ENCODE measurements at regions not wholly inside any gene's neighbourhood (a gene's known extent, or its start where the extent isn't known, plus 50 kb on each side); places are given as distances from the start of the nearest gene placed in this dataset.
"Not testable (repeated sequence)": the region's sequence is repeated elsewhere in the genome, so short reads cannot be mapped to it uniquely, and the experiment has no call there.

DNA sequence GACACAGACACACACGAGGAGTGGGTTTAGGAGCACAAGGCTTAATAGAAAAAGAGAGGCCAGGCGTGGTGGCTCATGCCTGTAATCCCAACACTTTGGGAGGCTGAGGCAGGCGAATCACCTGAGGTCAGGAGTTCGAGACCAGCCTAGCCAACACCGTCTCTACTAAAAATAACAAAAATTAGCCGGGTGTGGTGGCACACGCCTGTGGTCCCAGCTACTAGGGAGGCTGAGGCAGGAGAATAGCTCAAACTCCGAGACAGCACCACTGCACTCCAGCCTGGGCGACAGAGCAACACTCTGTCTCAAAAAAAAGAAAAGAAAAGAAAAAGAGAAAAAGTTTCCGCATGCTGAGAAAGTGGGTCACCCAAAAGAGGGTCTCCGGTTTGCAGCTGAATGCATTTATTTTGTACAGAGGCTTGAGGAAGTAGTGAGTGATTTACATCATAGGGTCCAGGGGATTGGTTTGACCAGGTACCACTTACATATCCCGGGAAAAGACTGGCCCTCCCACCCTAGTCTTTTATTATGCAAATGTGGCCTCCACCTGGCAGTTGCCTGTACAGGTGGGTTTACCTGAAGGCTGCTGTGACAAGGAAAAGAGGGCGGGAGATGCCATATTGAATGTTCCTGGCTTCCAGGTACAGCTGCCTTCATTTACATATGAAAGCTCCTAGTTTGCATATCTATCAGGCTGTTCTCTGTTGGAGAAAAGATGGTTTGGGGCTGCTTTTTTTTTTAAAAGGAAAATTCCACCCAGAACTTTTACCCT is 366.2 kb upstream of the GRAMD2B start:
- ATAC-seq, result no peak
- intact Hi-C loops (cut with DNase I), result no loop called here

DNA sequence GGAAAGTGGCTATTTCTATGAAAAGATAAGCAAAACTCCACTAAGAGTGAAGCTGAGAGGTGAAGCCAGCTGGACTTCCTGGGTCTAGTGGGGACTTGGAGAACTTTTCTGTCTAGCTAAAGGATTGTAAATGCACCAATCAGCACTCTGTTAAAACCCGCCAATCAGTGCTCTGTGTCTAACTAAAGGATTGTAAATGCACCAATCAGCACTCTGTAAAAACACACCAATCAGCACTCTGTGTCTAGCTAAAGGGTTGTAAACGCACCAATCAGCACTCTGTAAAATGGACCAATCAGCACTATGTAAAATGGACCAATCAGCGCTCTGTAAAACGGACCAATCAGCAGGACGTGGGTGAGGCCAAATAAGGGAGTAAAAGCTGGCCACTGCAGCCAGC is 364.8 kb upstream of the GRAMD2B start:
- intact Hi-C loops (cut with DNase I); DNase-seq (ENCODE audit: missing footprints); ATAC-seq: not testable (repeated sequence)

More for the DNA sequence above, 366.2 kb upstream of the GRAMD2B start:
- DNase-seq (ENCODE audit: missing footprints), result no peak

DNA sequence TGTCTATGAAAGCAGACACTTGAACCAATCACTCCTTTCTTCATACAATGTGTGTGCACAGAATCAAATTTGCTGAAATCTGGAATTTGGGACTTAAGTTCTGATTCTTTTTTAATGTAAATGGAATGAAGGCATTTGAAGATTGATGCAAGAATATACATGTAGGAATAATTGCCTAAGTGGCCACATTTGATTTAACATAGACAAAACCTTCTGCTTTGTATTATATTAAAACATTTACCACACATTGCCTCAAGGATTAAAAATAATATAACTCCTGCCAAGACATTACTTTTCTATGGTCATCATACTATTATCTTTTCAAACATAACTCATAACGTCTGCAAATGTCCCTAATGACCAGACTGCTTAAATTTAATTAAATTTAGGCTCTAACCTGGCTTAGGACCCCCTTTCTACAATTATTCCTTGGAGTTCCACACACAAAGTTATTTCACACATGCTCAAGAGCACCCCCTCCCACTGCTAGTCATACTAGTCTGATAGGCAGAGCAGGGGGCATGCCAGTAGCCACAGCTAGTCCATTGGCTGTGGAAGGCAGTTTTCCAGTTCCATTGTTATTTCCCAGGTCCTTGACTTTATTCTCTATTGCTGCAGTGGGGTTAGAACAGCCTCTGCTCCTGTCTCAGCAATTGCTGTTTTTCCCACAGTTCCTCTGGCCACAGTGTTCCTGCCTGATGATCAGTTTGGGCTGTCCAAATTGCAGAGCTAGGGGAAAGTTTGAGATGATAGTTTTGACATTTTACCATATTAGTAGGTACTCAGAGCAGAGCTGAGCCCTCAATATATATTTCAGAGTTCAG is 360.6 kb upstream of the GRAMD2B start:
- intact Hi-C loops (cut with DNase I), result no loop called here
- no peak for DNase-seq (ENCODE audit: missing footprints)
- no peak for ATAC-seq

- no peak for ATAC-seq
- intact Hi-C loops (cut with DNase I), result no loop called here
- DNase-seq (ENCODE audit: missing footprints), result no peak
Observed at GRCh38 chr5:126065061-126065460, 358.1 kb upstream of the GRAMD2B start.

DNA sequence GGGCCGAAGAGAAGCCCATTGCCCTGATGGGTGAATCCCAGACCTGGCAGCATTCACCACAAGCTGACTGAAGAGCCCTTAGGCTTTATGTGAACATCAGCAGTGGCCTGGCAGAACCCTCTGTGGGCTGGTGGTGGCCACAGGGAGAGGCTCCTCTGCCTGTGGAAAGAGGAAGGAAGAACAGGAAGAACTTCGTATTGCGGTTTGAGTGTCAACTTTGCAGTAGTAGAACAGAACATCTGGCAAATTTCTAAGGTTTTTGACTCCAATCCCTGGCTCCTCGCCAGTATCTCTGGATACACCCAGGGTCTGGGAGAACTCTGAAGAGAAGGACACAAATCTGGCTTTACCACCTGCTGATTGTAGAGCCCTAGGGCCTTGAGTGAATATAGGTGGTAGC is 356.4 kb upstream of the GRAMD2B start:
- no peak for DNase-seq (ENCODE audit: missing footprints)
- ATAC-seq, result no peak
- intact Hi-C loops (cut with DNase I), result no loop called here

GRCh38 chr5:126067404-126067803 is 355.8 kb upstream of the GRAMD2B start:
- intact Hi-C loops (cut with DNase I), result no loop called here
- ATAC-seq (no peak), DNase-seq (ENCODE audit: missing footprints) (no peak)

DNA sequence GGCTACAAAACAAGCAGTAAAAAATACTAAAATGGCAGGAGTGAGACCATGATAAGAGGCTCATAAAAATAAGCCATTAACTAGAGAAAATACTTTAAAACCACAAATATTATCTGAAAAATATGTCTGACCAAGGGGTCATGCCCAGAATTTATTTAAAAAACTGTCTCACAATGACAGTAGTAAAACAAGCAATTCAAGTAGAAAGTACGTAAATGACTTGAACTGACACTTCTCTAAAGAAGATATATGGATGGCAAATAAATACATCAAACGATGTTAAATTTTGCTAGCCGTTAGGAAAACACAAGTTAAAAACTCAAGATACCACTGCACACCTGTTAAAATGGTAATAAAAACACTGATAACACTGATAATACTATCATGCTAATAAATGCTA is 353.9 kb upstream of the GRAMD2B start:
- intact Hi-C loops (cut with DNase I), result no loop called here
- no peak for DNase-seq (ENCODE audit: missing footprints)
- no peak for ATAC-seq

DNA sequence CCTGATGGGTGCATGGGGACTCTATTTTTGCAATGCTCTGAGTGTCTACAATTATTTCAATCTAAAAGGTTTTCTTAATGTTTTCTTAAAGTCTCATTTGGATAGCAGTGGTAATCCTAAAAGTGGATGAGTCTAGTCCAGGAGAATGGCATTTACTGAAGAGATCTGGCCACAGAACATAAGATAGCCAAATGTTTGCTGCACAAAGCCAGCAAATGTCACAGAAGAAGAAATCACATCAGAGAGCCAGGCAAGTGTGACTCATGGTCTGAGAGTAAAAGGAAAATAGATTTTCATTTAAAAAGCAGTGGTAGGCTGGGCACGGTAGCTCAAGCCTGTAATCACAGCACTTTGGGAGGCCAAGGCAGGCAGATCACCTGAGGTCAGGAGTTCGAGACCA is 352.7 kb upstream of the GRAMD2B start:
- DNase-seq (ENCODE audit: missing footprints) (no peak), ATAC-seq (no peak)
- intact Hi-C loops (cut with DNase I), result no loop called here

GRCh38 chr5:126074538-126074937 is 348.7 kb upstream of the GRAMD2B start:
- ATAC-seq, result no peak
- DNase-seq (ENCODE audit: missing footprints), result no peak
- intact Hi-C loops (cut with DNase I), result no loop called here

GRCh38 chr5:126079266-126079665 is 343.9 kb upstream of the GRAMD2B start:
- intact Hi-C loops (cut with DNase I), result no loop called here
- DNase-seq (ENCODE audit: missing footprints) (no peak), ATAC-seq (no peak)

DNA sequence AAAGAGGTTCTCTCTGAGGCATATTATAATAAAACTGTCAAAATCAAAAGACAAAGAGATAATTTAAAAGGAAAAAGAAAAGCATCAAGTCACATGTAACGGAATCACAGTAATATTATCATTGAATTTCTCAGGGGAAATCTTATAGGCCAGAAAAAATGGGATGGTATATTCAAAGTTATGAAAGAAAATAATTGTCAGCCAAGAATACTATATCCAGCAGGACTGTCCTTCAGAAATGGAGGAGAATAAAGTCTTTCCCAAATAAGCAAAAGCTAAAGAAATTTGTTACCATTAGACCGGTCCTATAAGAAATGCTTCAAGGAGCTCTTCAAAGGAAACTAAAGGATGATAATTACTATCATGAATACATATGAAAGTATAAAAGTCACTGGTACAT is 342.0 kb upstream of the GRAMD2B start:
- no peak for DNase-seq (ENCODE audit: missing footprints)
- ATAC-seq, result no peak
- intact Hi-C loops (cut with DNase I), result no loop called here

DNA sequence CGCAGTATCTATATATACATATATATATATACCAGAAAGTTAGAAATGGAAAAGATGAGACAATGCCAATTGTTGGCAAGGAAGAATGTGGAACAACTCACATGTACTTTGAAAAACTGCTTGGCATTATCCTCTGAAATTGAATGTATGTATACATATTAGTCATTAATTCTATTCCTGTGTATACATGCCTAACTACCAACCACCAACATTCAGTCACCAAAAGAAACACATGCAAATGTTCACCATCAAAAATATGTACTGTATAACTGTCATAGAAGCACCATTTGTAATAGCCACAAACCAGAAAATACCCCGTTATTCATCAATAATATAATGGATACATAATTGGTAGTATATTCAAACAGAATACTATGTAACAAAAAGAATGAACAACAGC is 330.2 kb upstream of the GRAMD2B start:
- ATAC-seq (no peak), DNase-seq (ENCODE audit: missing footprints) (no peak)
- intact Hi-C loops (cut with DNase I), result no loop called here

GRCh38 chr5:126093718-126094117 is 329.5 kb upstream of the GRAMD2B start:
- intact Hi-C loops (cut with DNase I), result no loop called here
- ATAC-seq (no peak), DNase-seq (ENCODE audit: missing footprints) (no peak)

GRCh38 chr5:126094991-126095390 is 328.2 kb upstream of the GRAMD2B start:
- intact Hi-C loops (cut with DNase I), result no loop called here
- no peak for DNase-seq (ENCODE audit: missing footprints)
- no peak for ATAC-seq

DNA sequence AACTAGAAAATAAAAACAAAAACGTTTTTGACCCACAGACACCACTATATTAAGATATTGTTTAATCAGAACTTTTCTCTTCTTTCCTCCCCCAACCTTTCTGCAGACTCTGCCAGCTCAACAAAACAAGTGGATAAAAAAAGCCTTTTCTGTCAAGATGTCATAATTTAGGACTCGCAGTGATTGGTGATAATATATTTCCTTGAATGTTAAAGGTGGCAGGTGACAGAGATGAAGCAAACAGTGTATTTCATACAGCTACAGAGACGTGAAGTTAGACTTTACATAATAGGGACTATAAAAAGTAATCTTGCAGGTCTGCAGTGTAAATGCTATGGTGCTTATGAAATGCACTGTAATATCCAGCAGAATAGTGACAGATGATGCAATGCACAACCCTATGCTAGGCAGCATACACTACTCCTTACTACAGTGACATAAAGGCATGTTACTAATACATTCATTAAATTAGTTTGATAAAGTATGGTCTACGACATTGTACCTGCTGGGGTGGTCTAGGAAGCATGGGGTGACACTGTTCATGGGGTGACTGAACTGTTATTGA is 326.7 kb upstream of the GRAMD2B start:
- DNase-seq (ENCODE audit: missing footprints) (no peak), ATAC-seq (no peak)
- intact Hi-C loops (cut with DNase I), result no loop called here

- intact Hi-C loops (cut with DNase I), result no loop called here
- DNase-seq (ENCODE audit: missing footprints) (no peak), ATAC-seq (no peak)
Observed at GRCh38 chr5:126097876-126098275, 325.3 kb upstream of the GRAMD2B start.

- no peak for ATAC-seq
- intact Hi-C loops (cut with DNase I), result no loop called here
- DNase-seq (ENCODE audit: missing footprints), result no peak
Observed at GRCh38 chr5:126098330-126099017, 324.7 kb upstream of the GRAMD2B start.

DNA sequence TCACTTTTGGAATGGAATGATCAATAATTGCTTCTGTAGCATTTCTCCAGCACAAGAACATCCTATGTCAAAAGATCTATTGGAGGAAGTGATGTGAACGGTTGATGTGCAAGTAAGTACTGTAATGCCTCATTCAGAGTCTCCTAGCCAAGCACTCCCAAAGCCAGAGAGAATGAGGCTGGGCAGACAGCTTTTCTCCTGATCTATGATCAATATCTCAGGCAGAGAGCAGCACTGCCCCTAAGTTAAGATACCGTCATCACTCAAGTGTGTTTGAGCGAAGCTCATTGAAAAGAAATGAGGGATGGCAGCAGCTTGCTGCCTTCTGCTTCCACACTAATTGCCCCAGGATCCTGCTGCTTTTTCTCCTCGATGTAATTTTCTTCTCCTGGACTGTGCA is 324.1 kb upstream of the GRAMD2B start:
- DNase-seq (ENCODE audit: missing footprints), result no peak
- intact Hi-C loops (cut with DNase I), result no loop called here
- ATAC-seq, result no peak

DNA sequence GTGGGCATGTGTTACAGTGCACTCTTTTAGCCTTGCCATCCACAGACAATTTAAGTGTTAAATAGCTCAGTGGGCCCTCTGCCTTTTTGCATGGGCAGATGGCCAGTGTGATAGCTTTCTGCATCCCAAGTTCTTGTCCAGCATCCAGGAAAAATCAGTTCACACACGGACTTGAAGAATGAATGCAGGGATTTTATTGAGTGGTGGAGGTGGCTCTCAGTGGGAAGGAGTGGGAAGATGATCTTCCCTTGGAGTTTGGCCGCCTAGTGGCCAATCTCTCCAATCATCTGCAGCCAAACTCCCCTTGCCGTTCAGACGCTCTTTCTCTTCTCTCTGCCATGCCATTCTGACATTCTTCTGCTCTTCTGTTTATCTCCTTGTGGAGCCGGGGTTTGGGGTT is 322.4 kb upstream of the GRAMD2B start:
- intact Hi-C loops (cut with DNase I), result no loop called here
- ATAC-seq (no peak), DNase-seq (ENCODE audit: missing footprints) (no peak)
